ENCODE measurements at regions not wholly inside any gene's neighbourhood (a gene's known extent, or its start where the extent isn't known, plus 50 kb on each side); places are given as distances from the start of the nearest gene placed in this dataset.

DNA sequence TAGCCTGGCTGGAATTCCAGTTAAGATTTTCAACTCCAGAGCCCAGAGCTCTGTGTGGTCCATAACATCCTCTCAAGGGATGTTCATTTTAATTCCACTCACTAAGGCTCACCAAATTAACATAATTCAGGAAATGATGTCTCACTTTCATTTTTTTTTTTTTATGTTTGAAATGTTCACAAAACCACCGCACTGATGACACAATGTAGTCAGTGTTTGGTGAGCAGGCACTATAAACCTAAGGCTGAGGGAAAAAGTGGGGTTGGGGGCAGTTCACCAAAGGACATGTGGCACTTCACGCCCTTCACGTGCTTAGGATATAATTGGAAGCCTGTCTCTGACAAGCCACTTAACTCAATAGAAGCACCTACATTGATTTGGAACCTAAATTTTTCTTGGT, 177.3 kb upstream of the CAMK1G start:
- DNase-seq (ENCODE audit: low read depth in 2 of 2, low spot score in 1 of 2): no peak

DNA sequence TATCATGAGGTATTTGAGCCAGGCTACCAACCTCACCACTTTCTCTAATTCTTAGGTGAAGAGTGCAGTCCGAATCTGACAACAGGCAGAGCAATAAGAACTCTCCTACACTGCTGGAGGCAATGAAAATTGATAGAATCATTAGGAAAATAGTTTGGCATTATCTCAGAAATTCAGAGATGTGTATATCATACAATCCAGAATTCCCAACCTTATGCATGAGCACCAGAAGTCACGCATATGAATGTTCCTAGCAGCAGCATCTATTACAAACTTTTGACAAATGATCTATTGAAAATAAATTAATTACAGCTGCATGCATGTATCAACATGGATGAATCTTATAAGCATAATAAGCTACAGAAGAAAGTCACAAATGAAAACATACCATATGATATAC, 176.9 kb upstream of the CAMK1G start:
- no peak for DNase-seq (ENCODE audit: low read depth in 2 of 2, low spot score in 1 of 2)

DNA sequence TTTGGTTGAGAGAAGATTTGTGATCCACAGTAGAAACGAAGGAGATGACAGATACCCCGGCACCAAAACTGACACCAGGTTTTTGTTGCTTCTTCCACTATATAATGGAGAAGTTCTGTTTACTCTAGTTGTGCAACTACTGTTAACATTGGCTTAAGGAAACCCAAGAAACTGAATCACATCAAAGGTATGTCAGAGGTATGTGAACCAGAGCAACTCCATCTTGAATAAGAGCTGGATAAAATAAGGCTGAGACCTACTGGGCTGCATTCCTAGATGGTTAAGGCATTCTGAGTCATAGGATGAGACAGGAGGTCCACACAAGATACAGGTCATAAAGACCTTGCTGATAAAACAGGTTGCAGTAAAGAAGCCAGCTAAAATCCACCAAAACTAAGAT, 173.7 kb upstream of the CAMK1G start:
- DNase-seq (ENCODE audit: low read depth in 2 of 2, low spot score in 1 of 2): no peak

DNA sequence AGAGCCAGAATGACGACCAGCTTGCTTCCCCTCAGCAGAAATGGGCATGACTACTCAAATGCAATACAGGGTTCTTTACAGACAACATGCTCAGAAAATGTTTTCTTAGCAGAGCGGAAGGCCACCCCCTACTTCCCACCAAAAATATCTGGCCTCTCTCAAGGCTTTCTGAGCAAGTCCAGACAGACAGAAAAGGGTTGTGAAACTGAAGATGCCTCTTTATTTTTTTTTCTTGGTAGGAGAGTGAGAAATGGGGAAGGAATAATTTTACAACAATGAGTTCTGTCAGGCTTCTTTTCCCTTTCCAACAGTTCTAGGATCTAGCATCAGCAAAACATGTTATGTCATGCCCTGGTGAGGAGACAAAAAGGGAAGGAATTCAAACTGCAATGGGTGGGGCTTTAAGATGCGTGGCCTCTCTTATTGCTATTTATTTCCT, 172.0 kb upstream of the CAMK1G start:
- no peak for DNase-seq (ENCODE audit: low read depth in 2 of 2, low spot score in 1 of 2)

DNA sequence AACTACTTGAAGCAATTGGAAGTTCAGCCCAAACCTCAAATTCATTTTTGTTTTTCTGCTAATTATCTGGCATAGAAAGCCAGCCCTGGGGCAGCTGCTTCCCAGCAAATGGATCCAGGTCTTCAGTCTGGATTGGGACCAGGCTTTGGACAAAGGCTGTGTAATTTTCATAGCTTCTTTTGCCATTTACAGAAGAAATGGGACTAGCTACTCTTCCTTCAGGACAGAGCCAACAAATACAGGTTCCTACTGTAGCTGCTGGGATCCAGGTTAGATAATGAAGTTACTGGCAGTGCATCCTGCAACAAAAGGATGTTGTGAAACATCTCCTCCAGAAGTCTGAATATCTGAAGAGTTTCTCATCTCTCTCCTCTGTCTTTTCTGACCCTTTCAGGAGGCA, 171.5 kb upstream of the CAMK1G start:
- no peak for DNase-seq (ENCODE audit: low read depth in 2 of 2, low spot score in 1 of 2)

DNA sequence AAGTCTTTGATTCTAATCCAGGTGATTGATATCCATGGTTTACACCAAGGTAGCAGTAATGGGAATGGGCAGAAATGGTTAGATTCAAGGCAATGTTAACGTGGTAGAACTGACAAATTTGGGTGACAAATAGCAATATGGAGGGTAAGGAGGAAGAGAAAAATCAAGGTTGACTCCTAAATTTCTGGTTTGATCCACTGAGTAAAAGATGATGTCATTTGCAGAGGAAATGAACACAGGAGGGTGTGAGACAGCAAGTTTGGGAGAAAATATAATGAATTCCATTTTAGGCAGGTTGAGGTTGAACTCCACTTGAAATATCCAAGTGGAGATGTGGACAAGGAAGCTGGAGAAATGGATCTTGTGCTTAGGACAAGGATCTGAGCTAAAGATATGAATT, 170.9 kb upstream of the CAMK1G start:
- DNase-seq (ENCODE audit: low read depth in 2 of 2, low spot score in 1 of 2): no peak

DNA sequence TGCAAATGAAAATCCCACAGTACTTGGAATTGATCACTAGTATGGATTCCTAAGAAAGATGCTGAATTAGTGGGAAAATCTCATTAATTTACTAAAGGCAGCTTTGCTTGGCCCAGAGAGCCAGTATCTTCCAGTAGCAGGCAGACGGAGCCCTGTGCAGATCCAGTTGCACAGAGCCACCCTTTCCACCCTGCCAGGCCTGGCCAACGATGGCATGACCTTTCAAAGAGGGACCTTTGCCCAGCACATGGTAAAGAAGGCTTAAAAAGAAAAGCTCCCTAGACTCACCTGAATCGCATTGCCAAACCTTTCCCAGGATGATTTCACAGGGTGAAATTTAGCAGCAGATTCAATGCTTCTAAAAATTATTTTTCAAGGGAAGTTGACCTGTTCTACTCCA, 170.5 kb upstream of the CAMK1G start:
- DNase-seq (ENCODE audit: low read depth in 2 of 2, low spot score in 1 of 2): no peak

DNA sequence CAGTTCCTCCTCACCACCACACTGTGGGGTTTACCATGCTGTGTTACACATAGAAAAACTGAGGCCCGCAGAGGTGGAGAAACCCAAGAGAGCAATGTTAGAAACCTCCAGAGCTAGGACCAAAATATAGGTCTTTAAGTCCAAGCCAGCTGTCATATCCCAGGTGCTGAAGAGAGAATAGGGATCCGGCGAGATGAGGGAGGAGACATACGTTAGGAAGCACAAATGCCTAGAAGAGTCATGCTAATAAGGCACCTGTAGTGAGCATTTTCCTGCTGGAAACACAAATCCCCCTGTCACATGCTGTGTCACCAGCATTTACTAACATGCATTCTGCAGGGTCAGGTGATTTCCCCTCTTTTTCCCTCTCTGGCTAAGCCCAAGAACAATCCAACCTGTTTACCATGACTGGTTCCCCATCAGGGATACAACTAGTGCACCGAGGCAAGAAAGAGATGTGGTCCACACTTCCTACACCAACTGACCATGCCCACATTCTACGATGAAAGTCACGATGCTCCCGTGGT, 168.6 kb upstream of the CAMK1G start:
- no peak for DNase-seq (ENCODE audit: low read depth in 2 of 2, low spot score in 1 of 2)

DNA sequence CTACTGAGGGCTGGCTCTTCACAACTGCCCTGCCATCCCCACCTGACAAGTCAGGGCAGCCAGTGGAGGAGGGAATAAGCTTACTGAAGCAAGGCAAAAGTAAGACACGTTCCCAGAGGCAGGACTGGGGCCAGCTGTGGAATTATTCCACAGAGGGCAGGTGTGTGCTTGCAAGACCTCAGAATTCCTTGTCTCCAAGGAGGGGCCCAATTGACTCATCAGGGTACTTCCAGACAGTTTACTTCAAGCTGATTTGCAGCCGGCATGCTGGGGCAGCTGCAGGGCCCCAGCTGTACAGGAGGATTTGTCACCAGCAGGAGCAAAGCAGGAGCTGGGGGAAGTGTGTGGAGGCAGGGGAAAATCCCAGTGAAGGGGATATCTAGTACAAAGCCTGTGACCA, 167.5 kb upstream of the CAMK1G start:
- no peak for DNase-seq (ENCODE audit: low read depth in 2 of 2, low spot score in 1 of 2)

DNA sequence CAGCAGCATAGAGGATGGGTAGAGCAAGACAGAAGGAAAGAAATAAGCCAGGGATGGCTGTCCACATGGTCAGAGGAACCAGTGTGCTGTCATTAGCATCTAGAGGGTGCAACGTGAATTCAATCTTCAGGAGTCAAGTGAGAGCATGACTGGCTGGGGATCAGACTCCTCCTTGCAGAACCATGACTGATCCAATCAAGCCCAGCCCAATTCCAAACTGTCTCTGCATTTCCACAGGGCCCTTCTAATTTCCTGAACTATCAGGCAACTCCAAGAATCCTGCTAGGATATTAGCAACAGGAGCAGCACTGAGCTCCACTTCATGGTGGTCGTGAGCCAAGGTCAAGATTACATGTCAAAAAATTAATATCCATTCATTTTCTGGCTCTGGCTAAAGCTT, 166.8 kb upstream of the CAMK1G start:
- no peak for DNase-seq (ENCODE audit: low read depth in 2 of 2, low spot score in 1 of 2)

DNA sequence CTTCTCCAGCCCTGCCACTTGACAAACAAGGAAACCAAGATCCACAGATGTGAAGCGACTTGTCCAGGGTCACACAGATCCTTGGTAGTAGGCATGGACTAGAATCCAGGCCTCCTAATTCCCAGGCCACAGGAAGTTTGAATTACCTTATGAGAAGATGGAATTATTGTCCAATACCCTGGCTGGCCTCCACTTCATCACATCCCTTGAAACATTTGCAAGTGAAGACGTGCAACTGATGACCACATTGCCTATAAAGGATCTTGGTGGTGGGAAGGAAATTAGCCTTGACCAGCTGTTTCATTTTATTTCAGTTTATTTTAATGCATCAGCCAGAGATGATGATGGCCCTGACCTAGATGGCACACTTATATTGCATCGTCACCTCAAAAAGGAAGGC, 165.8 kb upstream of the CAMK1G start:
- DNase-seq (ENCODE audit: low read depth in 2 of 2, low spot score in 1 of 2): no peak

DNA sequence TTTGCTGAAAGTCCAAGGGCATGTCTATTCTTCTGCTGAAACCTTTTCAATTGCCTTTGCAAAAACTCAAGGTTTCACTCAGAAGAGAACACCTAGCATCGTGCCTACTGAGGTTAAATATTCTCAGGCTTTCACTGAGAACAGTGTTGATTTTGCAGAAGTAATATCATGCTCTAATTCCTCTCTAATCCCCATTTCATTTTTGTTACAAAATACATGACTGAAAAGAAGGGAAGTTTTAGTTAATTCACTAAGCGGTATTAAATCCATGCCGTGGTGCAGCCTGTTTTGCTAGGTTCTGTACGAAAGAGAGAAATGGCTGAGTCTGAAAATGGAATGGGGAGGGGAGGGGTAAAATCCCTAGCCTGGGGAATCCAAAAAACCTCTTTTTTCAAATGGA, 163.2 kb upstream of the CAMK1G start:
- no peak for DNase-seq (ENCODE audit: low read depth in 2 of 2, low spot score in 1 of 2)

DNA sequence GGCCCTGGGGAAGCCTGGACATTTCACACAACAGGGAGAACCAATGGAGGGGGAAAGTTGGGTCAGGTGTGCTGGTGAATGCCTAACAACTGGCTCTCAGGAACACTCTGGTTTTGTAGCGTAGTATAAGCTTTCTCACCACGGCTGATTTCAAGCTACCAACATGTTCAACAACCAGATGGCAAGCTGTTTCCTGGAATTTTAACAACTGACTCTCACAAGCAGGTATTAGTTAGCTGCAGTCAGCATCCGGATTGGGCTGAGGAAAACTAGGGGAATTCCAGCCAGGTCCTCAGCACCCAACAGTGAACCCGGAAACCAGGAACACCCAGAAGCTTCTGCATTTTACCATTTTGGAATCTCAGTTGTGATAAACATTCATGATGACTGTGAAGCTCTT, 162.3 kb upstream of the CAMK1G start:
- no peak for DNase-seq (ENCODE audit: low read depth in 2 of 2, low spot score in 1 of 2)

DNA sequence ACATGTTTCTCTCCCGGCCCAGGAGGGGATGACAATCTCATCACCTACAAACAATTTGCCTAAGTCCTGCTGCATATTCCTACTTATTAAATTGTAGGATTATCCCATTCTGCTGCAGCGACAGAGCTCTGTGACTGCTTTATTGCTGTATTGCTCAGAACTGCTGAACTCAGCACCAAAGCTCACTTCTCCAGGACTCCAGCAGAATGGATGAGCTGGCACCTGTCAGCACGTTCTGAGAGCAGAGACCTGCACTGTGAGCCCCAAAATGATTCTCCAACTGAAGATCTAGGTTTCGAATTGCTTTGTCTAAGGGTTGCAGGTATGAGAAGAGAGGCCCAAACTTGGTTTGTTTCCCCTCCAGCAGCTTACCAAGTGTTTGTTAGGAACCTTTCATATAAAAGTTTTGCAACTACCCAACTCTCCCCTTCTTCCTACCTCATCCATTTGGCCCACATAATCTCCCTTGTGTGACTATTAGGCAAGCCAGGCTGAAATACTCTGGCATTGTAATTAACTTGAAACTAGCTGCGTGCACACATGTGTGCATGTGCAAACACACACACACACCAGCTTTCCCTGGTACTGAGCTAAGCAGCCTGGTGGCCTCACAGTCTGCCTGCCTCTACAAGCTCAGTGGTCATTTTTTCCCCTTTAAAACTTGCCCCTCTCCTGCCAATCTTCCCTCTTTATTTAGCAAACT, 161.4 kb upstream of the CAMK1G start:
- DNase-seq (ENCODE audit: low read depth in 2 of 2, low spot score in 1 of 2): no peak

DNA sequence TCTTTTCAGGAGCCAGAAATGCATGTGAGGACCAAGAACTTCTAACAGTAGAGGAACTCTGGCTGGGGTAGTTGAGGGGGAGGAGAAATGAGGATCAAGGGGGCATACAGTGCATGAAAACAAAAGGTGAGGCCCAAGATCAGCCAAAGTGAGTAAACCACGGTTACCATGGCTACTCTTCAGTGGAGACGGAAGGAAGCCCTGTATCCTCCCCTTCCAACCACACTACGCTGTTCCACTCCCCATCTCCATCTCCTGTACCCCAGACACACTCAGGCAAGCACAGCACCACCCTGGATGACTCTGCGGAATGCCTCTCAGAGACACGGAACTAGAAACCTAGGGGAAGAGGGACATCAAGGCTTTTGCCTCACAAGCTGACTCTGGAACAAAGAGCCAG, 157.6 kb upstream of the CAMK1G start:
- no peak for DNase-seq (ENCODE audit: low read depth in 2 of 2, low spot score in 1 of 2)

DNA sequence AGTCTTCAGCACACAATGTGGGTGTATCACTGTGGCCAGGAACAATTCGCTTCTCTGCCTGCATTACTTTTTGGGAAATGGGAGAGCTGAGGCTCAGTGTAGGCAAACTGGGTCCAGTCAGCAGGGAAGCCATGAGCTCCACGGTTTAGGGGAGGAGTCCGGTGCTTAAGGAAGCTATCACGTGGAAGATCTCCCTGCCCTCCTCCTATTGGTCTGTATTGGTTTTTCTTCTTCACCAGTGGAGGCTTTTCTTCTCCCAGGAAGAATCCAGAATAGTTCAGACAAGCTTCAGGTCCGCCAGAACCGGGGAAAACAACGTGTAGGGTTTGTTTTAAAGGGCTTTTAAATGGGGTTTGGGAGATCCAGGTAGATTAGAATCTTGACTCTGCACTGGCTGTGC, 156.2 kb upstream of the CAMK1G start:
- no peak for DNase-seq (ENCODE audit: low read depth in 2 of 2, low spot score in 1 of 2)

DNA sequence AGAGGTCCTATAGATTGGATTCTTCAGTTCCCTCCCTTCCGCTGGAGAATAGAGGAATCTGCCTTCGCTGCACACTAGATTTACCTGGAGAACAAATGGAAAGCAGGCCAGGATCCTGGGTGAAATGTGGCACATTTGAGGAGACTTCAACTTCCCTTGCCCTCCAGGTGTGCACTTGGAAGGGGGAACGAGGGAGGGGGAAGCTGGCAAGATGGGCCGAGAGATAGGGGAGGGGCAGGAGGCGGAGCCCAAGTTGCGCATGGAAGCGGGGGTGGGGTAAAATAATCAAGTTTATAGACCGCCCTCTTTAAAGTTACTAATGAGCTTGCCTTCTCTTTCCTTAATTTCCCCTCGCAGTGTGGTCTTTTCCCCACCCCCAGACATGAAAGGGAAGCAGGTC, 155.7 kb upstream of the CAMK1G start:
- no peak for DNase-seq (ENCODE audit: low read depth in 2 of 2, low spot score in 1 of 2)

DNA sequence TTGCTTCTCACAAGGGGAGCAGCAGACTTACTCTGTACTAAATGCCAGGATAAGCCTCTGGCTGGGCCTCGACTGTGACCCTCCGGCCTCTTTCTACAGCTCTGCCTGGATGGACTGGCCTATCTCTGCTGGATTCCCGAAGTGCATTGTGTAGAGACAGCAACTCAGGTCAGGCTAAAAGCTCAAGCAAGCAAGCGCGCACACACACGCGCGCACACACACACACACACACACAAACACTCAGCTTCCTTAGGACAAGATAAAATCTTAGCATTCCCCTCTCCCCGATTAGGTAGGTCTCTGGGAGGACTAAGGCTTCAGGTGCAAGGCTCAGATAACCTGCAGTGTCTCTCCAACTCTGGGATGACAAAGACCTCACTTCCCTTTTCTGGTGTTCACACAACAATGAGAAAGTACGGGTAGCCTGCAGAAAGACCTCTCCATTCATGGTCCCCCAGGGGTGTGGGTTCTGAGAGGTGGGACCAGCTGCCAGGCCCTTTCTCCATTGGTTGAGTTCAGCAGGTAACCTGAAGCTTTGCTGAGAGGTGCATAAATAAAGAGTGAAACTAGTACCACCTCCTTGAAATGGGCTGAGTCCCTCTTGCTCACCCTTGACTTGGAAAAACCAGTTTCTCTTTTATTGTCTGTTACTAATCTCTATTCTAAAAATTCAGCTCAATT, 155.1 kb upstream of the CAMK1G start:
- DNase-seq (ENCODE audit: low read depth in 2 of 2, low spot score in 1 of 2): no peak

DNA sequence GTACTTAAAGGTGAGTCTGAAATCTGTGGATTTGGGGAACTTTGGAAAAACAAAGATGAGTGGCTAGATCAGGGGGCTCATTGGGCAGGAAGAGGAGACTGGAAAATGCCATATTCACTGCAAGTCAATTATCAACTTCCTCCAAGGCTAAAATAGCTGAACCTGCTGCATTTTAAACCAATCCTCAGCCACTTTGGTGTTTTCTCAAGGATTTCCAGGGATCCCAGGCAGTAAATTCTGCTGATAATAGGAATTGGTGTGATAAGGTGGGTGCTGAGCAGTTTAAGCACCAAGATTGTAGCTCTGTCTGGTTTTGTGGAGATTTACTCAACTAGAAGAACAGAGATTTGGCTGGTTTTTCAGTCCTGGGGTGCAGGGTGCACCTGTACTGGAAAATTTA, 153.9 kb upstream of the CAMK1G start:
- no peak for DNase-seq (ENCODE audit: low read depth in 2 of 2, low spot score in 1 of 2)

DNA sequence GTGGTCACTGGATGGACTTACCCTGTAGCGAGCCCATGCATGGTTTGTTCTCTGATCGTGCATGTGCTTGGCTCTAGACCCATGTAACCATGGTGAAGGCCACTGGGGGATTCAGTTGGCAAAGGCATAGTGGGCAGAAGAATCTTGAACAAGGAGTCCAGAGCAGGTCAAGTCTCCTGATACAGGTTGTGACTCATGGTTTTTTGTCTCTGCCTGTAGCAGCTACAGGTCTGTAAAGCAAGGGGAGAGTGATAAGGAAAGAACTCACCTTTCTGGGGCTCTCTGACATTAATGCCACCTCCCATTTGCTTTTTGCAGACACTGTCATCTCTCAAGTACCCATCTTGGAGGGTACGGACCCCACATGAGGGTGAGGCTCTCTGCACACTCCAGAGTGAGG, 153.4 kb upstream of the CAMK1G start:
- no peak for DNase-seq (ENCODE audit: low read depth in 2 of 2, low spot score in 1 of 2)

DNA sequence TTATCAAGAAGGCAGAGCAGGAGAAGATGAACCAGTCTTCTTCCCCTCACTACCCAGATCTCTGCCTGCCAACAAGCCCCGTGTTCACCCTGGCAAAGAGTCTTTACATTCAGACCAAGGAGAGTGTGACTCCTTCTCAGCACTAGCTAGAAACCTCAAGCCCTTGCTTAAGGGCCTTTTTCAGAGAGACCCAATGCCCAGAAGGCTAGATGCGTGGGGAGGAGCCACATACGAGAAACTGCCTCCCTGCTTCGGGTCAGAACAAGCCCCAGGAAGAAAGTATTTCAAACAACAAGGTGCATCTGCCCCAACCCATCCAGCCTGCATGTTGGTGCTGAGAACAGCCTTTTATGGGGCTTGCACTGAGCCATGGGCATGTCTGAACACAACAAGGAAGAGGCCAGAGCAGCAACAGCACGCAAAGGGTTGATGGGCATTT, 152.7 kb upstream of the CAMK1G start:
- DNase-seq (ENCODE audit: low read depth in 2 of 2, low spot score in 1 of 2): no peak

DNA sequence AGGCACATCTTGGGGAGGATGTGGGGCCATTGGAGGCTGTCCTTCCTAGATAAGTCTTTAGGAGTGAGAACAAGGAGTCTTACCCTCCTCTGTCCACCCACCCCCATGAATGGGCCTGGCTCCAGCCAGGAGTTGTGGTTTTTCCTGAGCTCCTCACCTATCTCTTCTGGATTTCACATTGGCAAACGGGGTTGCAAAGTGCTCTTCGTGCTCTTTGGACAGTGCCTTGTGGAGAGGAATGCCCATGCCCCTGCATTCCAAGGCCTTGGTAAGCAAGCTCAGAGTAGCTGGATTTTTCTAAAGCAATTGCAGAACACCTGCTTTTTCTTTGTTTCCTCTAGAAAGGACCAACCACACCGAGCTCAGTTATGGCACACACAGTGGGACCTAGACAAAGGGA, 152.1 kb upstream of the CAMK1G start:
- no peak for DNase-seq (ENCODE audit: low read depth in 2 of 2, low spot score in 1 of 2)
